ENCODE measurements at regions not wholly inside any gene's neighbourhood (a gene's known extent, or its start where the extent isn't known, plus 50 kb on each side); places are given as distances from the start of the nearest gene placed in this dataset.
"Not testable (repeated sequence)": the region's sequence is repeated elsewhere in the genome, so short reads cannot be mapped to it uniquely, and the experiment has no call there.

DNA sequence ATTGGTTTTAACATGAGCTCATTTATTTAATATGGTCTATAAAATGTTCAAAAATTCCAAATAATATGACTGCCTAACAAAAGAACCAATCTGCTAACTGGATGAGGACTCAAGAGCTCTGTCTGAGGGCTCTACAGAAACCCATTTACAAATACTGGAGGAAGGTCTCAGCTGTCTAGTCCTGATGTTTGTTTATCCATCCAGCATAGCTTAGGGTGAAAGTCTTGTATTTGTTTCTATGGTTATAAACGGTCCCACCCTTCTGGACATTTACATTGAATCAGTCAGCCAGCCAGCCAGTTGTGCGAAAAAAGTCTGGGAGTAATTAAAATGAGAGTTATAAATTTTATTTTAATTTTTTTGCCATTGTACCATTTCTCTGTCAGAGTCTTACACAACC lies 220.7 kb downstream of the BMP4 start:
- DNase-seq, result no peak

DNA sequence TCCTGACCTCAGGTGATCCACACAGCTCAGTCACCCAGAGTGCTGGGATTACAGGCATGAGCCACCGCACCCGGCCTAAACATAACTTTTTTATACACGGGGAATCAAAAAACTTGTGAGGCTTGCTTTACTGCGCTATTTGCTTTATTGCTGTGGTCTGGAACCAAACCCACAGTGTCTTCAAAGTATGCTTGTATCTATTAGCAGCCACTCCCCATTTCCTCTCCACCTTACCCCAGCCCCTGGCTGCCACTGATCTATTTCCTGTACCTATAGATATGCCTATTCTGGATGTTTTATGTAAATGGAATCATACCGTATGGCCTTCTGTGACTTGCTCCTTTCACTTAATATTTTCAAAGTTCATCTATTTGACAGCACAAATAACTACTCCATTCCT lies 233.4 kb downstream of the BMP4 start:
- DNase-seq, result no peak

DNA sequence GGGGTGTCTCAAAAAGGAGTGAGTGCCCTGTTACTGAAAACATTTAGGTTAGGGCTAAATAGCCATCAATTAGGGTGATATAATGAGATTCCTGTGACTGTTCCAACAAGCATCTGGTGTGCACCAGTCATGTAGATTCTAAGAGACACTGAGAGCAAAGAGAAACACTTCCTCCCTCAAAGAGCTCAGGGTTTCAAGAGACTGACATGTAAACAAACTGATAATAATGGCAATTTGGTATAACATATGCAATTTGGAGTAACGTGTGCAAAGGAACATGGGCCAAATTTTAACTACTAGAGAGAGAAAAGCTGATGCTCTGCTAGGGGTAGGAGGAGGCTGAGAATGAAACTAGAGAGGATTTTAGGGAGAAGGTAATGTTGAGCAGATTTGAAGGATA lies 237.1 kb downstream of the BMP4 start:
- DNase-seq, result no peak

DNA sequence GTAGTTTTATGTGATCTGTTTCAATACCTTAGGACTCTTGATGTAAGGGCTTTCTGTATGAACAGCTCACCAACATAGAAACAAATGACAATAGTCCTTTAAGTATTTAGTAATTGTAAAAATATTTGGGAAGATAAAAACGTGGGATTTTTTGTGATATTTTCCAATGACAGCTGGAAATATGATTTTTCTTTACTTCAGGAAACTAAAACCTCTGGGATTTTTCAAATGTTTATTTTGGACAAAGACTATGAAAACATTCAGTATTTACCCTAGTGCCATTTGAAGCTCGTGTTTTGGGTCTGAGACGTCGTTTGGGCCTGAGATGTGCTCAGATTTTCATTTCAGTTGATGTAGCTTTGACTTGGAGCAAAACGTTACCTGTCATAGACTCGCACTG lies 240.0 kb downstream of the BMP4 start:
- no peak for DNase-seq

DNA sequence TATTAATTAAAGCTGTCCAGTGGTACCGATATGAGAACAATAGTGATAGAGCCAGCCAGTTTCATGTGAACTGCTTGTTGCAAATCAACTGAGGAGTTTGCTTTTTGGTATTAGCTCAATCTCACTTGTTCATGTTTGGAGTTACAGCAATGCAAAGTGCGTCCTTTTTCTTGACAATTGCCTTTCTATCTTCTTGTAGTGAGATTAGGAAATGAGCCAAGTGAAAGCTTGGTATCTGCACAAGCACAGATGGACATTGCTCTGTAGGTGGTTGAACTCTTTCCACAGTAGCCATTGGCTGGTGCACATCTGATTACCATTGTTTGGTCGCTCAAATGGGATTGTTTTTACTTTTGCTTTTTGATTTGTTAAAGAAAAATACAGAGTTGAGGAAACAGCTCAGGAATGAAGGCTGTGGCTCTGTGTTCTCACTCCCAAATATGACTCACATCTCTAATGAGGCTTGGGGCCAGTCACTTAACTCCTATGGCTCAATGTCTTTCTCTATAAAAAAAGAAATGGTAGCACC lies 241.4 kb downstream of the BMP4 start:
- DNase-seq, result peak in 1 of 2 experiments; percentile 21

DNA sequence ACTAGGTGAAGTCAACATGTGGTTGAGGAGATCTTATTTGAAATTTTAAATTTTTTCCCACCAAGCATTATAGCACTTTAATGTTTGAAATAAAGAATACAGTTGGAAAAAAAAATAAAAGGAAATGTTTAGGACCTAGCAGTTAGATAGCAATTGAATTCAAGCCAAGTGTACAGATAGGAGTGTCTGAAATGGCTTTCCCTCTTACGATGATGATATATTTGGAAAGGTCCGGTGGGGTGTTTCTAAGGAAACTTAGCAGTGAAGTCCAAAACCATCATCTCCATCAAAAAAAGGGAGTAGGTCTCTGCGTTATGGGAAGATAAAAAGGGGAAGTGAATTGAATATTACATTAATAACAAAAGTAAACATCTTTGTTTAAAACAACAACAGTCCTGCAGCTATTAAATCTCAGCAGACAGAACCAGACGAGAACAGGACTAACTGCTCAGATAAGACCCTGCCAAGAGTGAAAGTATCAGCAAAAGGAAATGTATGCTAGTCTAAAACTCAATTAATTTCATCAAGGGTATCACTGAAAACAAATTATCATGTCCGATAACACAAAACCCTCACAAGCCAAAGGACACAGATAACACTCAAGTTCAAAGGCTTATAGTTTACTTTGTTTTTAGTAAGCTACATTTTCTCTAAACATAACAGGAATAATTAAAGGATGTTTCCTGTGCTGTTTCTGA lies 242.0 kb downstream of the BMP4 start:
- DNase-seq, result no peak

DNA sequence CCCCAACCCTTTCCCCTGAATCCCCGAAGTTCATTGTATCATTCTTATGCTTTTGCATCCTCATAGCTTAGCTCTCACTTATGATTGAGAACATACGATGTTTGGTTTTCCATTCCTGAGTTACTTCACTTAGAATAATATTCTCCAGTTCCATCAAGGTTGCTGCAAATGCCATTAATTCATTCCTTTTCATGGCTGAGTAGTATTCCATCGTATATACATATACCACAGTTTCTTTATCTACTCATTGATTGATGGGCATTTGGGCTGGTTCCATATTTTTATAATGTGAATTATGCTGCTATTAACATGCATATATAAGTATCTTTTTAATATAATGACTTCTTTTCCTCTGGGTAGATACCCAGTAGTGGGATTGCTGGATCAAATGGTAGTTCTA lies 243.7 kb downstream of the BMP4 start:
- not testable (repeated sequence) for DNase-seq

DNA sequence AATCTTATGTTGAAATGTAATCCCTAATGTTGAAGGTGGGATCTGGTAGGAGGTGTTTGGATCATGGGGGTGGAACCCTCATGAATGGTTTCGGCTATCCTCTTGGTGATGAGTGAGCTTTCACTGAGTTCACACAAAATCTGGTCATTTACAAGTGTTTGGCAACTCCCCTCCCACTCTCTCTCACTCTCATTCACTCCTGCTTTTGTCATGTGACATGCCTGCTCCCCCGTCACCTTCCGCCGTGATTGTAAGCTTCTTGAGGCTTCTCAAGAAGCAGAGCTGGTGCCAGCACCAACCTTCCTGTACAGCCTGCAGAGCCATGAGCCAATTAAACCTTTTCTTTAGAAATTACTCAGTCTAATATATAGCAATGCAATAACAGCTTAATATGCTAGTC lies 245.4 kb downstream of the BMP4 start:
- DNase-seq, result no peak

DNA sequence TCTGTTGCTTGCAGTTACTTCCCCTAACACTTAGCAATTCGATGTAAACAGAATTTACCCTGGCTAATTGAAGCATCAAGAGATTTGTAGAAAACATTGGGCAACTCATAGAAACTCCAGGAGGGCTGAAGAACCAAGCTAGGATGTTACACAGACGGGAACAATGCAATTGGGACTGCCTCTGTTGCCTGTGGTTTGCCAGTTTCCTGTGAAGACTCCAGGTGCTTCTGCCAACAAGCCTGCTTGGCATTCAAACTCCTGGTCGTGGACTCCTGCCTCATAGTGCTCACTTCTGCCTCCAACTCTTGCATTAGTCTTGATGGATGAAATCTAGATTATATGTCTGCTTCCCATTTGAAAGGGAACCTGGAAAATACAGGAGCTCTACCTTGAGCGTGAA lies 246.0 kb downstream of the BMP4 start:
- DNase-seq, result no peak

DNA sequence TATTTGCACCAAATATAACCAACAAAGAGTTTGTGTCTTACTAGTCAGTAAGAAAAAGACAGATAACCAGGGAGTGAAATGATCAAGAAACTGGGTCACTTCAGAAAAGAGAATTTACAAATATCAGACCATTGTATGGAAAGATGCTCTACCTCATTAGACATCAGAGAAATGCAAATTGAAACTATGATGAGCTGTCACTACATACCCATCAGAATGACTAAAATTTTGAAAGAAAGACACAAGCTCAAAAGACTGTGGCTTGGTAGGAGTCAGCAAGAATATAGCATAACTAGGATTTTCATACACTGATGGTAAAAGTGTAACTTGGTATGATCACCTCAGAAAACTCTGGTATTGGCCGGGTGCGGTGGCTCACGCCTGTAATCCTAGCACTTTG lies 247.2 kb downstream of the BMP4 start:
- DNase-seq, result no peak

DNA sequence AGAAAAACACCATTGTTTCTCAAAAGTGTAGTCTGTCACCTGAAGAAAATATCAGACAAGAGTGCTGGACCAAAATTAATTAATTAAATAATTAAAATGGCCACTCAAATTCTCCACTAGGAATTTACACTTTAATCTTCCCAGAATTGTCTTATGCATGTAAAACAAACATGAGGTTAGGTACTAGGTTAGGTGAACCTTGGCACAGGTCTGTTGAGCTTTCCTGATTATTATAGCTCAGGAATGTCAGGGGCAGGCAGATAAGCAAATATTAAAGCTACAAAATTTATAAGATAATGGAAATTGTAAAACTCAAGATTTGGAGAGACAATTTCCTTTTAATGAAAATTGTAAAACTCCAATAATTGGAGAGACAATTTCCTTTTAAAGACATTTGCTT lies 253.2 kb downstream of the BMP4 start:
- no peak for DNase-seq

DNA sequence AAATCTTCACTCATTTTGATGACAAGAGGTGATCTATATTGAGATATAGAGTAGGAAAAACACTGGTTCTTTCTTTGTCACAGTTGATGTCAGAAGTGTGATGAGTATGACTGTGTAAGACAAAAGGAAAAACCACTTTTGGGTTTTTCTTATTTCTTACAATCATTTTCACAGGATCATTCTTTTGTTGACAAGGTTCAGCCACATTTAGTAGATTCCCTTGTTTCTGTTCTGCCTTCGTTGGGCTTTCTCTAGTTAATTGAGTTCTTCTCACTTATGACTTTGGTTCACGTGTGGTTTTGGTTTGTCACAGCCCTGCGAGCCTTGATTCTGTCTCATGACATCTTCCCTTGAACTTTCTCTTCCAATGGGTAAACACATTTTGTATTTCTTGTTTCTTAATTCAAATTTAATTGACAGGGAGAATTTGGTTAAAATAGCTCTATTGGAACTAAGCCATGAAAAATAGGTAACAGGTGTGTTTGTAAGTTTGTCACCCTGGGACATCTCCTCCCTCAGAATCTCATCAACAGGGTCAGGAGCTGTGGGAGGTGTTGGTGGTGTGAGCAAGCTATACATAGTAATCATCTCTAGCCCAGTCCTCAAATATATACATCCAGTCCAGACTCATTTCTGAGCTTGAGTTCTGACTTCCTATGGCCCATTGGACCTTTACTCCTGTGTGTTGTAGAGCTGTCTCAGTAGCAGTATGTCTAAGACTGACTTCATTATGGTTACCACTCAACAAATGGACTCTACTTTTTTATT lies 255.3 kb downstream of the BMP4 start:
- no peak for DNase-seq

DNA sequence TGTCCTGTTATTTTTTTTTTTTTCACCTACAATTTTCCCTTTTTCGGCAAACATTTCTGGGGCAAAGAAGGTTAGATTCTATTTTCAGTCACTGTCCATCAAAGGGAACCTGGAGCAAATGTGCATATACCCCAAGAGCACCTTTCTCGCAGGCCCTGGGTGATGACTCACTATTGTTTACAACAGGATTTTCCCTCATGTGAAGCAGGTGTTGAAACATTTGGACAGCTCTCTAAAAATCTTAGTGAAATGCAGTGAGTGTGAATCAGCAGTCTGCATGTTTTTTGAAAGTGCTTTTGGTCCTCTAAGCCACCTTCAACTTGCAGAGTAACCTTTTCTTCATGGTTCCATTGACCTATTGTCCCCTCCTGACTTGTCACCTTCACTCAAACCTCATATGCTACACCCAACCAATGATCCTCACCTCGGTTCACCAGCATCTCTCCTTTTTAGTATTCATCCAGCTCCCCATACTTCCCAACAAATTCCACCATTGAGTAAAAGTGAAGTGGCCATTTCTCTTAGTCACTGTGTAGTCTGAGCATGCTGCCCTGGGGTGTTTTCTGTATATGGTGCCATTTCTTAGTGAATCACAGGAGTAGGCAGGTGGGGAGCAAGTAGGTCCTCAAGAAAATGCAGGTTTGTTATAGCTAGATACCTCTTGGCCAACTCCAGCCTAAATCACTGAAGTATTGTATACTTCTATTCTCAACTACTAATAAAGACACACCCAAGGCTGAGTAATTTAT lies 260.2 kb downstream of the BMP4 start:
- no peak for DNase-seq

DNA sequence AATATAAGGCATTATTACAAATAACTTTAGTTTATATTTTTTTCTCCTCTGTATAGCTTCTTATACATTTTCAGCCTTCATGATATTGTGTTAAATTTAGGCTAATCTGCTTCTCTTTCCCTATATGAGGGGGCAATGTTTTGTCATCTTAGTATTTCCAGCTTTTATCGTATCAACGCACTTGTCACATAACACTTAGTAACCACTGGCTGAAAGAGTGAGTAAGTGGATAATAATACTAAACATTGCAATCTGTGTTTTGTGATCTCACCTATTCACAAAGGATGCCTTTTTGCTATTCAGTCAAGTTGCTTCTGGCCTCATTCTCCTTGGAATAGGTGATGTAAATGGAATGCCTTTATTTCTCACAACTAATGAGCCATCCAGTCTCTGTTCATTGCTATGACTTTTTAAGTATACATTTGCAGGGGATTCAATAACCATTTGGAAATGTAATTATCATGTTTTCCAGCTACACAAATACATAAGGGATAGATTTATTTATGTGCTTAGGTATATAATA lies 260.9 kb downstream of the BMP4 start:
- DNase-seq, result no peak

DNA sequence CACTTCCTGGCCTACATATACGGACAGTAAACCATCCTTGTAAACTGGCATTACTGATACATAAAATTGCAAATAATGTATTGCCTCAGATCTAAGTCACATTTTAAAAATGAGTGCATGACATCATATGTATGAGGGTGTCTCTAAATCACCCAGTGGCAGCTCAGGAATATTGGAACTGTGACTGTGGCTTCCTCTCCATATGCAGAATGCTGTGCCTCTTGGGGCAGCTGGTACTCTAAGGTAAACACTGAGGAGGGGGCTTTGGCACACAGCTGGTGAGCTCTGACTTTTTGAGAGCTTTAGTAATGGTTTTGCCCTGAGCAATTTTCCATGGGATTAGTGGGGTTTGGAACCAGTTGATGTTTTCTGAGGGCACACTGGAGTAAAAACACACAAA lies 263.7 kb downstream of the BMP4 start:
- no peak for DNase-seq

DNA sequence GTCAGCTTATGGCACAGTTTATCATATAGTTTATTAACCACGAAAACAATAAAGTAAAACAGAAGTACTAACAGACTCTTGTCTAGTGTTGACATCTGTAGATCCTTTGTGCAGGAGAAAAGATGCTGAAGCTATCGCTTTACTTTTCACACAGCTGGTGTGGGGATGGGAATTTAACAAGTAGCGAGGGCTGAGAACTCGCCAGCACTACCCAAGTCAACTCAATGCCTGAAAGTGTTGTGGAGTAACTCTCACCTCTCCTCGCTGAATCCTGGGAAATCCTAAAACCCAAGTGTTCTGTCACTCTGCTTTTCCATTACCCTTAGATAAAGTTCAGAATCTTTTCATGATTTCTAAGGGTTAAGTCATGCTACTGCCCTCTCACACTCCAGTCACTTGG lies 264.2 kb downstream of the BMP4 start:
- DNase-seq, result no peak

DNA sequence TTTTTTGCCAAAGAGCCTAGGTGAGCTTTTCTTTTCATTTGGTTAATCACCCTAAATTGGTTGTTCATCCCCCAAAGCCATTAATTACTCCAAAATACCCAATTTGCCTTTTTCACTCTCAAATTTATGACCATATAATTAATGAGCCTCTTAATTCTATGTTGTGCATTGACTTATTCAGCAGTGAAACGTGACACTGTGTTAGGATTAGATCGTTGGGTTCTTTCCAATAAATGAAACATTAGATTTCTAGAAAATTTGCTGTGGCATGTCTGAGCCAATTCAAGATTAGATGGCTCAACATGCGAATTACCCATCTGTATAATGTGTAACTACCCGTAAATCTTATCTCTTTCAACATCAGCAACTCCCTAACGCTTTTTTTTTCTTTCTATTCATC lies 273.4 kb downstream of the BMP4 start:
- DNase-seq, result no peak

DNA sequence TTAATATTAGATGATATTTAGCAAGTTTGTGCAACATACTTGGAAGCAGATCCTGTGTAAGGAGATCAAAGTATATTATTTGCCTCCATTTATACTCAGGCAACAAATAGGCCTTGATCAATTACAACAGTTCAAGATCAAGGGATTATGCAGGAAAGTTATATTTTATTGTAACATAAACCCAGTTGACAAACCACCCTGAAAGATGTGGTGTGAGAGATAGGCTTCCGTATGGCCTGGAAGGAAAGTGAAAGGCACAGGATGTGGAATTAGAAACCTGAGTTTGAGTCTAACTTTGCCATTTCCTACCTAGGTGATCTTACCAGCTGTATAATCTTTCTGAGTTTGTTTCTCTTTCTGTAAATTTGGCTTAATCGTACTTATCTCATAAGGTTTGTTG lies 284.1 kb downstream of the BMP4 start:
- DNase-seq, result no peak

DNA sequence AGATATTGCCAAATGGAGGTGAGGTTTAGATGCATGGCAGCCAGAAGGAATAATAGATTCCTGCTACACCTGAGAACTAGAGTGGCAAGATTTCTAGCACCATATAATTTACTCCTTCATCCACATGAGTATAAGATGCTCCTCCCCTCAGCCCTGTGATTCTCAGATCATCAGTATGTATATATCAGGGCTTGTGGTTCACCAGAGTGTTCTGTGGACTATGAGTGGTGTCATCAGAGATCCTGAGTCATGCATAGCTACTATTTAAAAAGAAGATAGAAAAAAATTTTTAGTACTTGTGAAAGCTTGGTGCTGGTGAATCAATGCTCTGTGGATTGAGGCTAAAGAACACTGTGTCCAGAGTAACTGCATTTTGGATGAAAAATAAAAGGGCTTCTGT lies 285.9 kb downstream of the BMP4 start:
- DNase-seq, result no peak

DNA sequence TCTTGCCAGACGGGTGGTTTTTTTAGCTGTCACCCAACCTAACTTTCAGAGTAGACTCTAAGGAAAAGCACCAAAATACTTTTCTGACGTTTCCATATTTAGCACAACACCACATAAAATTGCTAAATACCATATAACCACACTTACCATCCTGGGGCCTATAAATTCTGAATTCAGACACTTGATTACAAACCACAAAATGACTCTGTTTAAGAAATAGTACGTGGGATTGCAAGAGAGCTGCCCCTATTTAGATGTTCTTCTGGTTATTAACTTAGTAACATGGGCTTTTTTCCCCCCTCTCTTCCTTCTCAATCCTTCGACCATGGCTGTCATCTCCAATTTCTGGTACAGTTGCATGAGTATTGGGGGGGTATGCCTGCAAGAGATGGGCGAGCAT lies 287.7 kb downstream of the BMP4 start:
- DNase-seq, result no peak

DNA sequence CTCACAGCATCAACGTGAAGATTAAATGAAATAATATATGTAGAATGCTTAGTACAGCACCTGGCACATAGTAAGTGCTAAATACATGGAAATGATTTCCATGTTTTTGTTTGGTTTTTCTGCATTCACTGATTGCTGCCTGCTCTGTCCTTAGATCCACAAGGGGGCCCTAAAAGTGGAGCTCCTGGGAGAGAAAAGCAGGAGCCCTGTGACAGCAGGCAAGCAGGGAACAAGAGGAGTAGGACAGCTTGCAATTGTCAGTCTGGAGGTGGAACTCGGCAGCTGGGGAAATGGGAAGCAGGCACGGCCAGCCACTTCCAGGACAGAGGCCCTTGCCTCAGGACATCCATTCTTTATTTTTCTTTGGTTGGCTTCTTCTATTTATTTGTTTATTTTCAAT lies 292.9 kb downstream of the BMP4 start:
- peak in 1 of 2 experiments; percentile 19 for DNase-seq

DNA sequence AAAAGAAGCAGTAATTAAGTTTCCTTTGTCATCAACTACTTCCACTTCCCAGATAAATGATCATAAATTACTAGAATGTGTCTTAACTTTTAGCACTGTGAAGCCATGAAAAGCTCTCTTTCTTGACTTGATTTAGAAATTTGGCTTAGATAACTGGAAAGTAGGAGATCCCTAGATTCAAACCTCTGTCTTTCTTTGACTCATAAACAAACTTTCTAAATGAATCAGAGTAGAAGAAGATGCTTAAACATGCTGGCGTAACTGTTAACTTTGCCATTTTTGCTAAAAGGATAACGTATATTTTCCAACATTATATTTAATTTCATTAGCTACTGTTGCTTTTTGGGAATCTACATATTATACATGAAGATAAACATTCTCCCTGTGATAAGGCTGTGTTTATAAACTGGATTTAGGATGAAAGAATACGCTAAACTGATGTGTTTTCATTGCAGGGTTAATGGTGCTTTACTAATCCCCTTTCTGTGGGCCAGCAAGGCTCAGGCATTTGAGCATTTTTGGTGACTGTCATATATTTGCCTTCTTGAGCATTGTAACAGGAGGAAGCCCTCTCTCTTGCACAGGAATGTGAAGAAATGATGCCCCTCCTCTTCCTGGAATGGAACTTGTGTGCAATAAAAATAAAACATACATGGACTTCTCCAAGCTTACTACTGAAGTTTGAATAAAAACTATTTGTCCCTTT lies 301.4 kb downstream of the BMP4 start:
- DNase-seq, result no peak

DNA sequence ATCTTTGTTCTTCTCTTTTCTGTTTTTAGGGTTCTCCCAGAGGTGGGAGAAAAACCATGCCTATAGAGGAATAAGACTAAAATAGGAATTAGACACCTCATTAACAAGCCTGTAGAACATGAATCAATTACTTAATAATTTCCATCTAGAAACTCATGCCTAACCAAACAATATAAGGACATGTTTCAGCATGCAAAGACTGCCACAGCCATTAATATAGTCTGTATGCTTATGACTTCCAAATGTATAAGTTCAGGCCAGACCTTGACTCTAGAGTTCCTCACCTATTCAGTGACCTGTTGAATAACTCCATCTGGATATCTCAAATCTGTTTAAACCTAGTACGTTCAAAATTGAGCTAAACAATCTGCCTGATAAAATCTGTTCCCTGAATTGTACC lies 304.6 kb downstream of the BMP4 start:
- DNase-seq, result no peak
